ENCODE measurements at regions not wholly inside any gene's neighbourhood (a gene's known extent, or its start where the extent isn't known, plus 50 kb on each side); places are given as distances from the start of the nearest gene placed in this dataset.

GRCh38 chr9:108554831-108555230 lies 301.0 kb downstream of the ACTL7B start:
- no peaks in the 10 kb centered on the region for H3K36me3 ChIP-seq
- DNase-seq (ENCODE audit: low read depth in 1 of 2, low spot score in 2 of 2) = no peak
- no peak overlapping the region for H3K4me3 ChIP-seq
- no peaks in the 10 kb centered on the region for H3K27me3 ChIP-seq (replicated peaks)
- H3K27ac ChIP-seq = no peak overlapping the region
- H3K9me3 ChIP-seq (replicated peaks) = no peaks in the 10 kb centered on the region
- H3K4me1 ChIP-seq (replicated peaks) = peaks cover 9% of the 10 kb centered on the region

DNA sequence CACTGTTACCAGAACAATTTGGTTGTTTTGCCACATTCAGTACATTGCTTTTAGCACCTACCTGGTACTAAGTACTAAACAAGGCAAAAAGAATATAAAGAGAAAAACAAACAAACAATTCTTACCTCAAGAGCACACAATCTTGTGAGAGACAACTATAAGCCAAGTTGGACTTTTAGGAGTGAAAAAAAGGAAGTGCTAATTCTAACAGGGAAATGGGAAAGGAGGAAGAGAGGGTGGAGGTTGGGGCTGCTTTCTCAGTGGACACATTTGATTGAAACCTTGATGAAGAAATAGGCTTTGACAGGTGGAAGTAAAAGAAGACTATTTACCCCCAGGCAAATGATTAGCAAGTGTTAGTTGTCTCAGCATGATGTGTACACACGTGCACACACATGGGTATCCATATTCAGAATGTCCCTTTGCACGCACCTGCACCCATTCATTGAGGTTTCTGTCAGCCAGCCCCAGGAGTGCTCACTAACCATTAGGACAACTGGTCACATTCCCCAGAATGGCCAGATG lies 302.6 kb downstream of the ACTL7B start:
- Histone ChIP-seq H3K4me1 (replicated peaks) (peaks cover 9% of the 10 kb centered on the region), H3K27me3 (replicated peaks) (no peaks in the 10 kb centered on the region), H3K36me3 (no peaks in the 10 kb centered on the region), H3K27ac (no peak overlapping the region), H3K4me3 (no peak overlapping the region), H3K9me3 (replicated peaks) (no peaks in the 10 kb centered on the region)
- no peak for DNase-seq (ENCODE audit: low read depth in 1 of 2, low spot score in 2 of 2)

GRCh38 chr9:108552459-108553040 lies 303.2 kb downstream of the ACTL7B start:
- H3K4me1 ChIP-seq (replicated peaks) = peaks cover 9% of the 10 kb centered on the region
- H3K27ac ChIP-seq = no peak overlapping the region
- no peak for DNase-seq (ENCODE audit: low read depth in 1 of 2, low spot score in 2 of 2)
- H3K4me3 ChIP-seq = no peak overlapping the region
- no peaks in the 10 kb centered on the region for H3K9me3 ChIP-seq (replicated peaks)
- no peaks in the 10 kb centered on the region for H3K36me3 ChIP-seq
- H3K27me3 ChIP-seq (replicated peaks) = no peaks in the 10 kb centered on the region

GRCh38 chr9:108551030-108551841 lies 304.6 kb downstream of the ACTL7B start:
- no peak overlapping the region for H3K27ac ChIP-seq
- H3K4me3 ChIP-seq = no peak overlapping the region
- H3K27me3 ChIP-seq (replicated peaks) = no peaks in the 10 kb centered on the region
- no peaks in the 10 kb centered on the region for H3K36me3 ChIP-seq
- H3K9me3 ChIP-seq (replicated peaks) = no peaks in the 10 kb centered on the region
- H3K4me1 ChIP-seq (replicated peaks) = peaks cover 9% of the 10 kb centered on the region
- DNase-seq (ENCODE audit: low read depth in 1 of 2, low spot score in 2 of 2) = peak in 1 of 2 experiments; percentile 11

DNA sequence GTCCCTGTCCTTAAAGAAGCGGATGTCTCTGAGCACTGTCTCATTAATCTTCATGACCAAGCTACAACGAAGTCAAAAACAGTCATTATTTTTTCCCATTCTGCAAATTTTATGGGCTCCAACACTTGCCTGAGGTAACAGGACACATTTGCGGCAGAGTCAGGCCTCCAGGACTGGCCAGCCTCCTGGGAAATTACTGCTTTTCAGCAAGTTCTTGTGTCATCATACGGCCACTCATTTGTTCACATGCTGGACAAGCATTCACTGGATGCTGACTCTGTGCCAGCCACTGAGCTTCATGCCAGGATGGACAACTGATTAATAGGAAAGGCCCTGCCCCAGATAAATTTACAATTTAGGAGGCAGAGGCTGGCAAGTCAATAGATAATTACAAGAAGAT lies 305.7 kb downstream of the ACTL7B start:
- Histone ChIP-seq H3K27ac (no peak overlapping the region), H3K4me1 (replicated peaks) (peaks cover 9% of the 10 kb centered on the region), H3K27me3 (replicated peaks) (no peaks in the 10 kb centered on the region), H3K9me3 (replicated peaks) (no peaks in the 10 kb centered on the region), H3K36me3 (no peaks in the 10 kb centered on the region), H3K4me3 (no peak overlapping the region)
- DNase-seq (ENCODE audit: low read depth in 1 of 2, low spot score in 2 of 2) = no peak

- peaks cover 9% of the 10 kb centered on the region for H3K4me1 ChIP-seq (replicated peaks)
- no peak for DNase-seq (ENCODE audit: low read depth in 1 of 2, low spot score in 2 of 2)
- no peaks in the 10 kb centered on the region for H3K27me3 ChIP-seq (replicated peaks)
- no peak overlapping the region for H3K27ac ChIP-seq
- H3K9me3 ChIP-seq (replicated peaks) = no peaks in the 10 kb centered on the region
- no peaks in the 10 kb centered on the region for H3K36me3 ChIP-seq
- H3K4me3 ChIP-seq = no peak overlapping the region
Measured at GRCh38 chr9:108549184-108549583, 306.6 kb downstream of the ACTL7B start.

DNA sequence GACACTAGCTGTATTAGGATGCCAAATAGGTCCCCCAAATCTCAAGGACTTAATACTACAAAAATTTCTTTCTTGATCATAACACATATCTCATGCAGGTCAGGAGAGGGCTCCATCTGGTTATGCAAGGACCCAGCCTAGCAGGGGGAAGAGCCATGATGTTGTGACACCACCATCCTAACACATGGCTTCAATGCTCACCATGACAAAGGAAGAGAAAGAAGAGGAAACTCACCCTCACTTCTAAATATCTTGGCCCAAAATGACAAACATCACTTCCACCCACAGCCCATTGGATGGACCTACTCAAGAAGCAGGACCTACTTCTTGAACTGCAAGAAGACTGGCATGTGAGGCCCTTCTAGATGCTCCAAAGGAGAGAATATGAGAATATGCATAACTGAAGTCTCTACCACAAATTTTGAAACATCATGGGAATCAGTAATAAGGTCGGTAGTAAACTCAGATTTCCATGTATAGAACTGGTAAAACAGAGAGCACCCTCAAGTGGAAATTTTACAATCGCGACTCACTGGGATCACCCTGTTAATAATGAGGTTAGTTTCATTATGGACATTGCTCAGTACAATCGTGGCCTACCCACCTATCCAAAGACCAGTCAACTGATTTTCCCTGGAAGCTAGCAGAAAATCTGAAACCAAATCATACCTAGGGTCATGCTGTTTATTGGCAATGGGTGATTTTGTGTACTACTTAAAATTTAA lies 308.2 kb downstream of the ACTL7B start:
- no peak for DNase-seq (ENCODE audit: low read depth in 1 of 2, low spot score in 2 of 2)
- H3K27ac ChIP-seq = no peak overlapping the region
- H3K9me3 ChIP-seq (replicated peaks) = no peaks in the 10 kb centered on the region
- no peaks in the 10 kb centered on the region for H3K27me3 ChIP-seq (replicated peaks)
- H3K36me3 ChIP-seq = no peaks in the 10 kb centered on the region
- H3K4me3 ChIP-seq = no peak overlapping the region
- peaks cover 19% of the 10 kb centered on the region for H3K4me1 ChIP-seq (replicated peaks)

GRCh38 chr9:108546215-108546614 lies 309.6 kb downstream of the ACTL7B start:
- Histone ChIP-seq H3K4me3 (no peak overlapping the region), H3K4me1 (replicated peaks) (peaks cover 14% of the 10 kb centered on the region), H3K27me3 (replicated peaks) (no peaks in the 10 kb centered on the region), H3K27ac (no peak overlapping the region), H3K36me3 (no peaks in the 10 kb centered on the region), H3K9me3 (replicated peaks) (no peaks in the 10 kb centered on the region)
- no peak for DNase-seq (ENCODE audit: low read depth in 1 of 2, low spot score in 2 of 2)

GRCh38 chr9:108545436-108545835 lies 310.4 kb downstream of the ACTL7B start:
- Histone ChIP-seq H3K4me1 (replicated peaks) (peaks cover 10% of the 10 kb centered on the region), H3K36me3 (no peaks in the 10 kb centered on the region), H3K27ac (no peak overlapping the region), H3K9me3 (replicated peaks) (no peaks in the 10 kb centered on the region), H3K4me3 (no peak overlapping the region), H3K27me3 (replicated peaks) (no peaks in the 10 kb centered on the region)
- DNase-seq (ENCODE audit: low read depth in 1 of 2, low spot score in 2 of 2) = no peak

- H3K27ac ChIP-seq = no peak overlapping the region
- H3K9me3 ChIP-seq (replicated peaks) = no peaks in the 10 kb centered on the region
- no peak for DNase-seq (ENCODE audit: low read depth in 1 of 2, low spot score in 2 of 2)
Measured at GRCh38 chr9:108544866-108545265, 310.9 kb downstream of the ACTL7B start.

DNA sequence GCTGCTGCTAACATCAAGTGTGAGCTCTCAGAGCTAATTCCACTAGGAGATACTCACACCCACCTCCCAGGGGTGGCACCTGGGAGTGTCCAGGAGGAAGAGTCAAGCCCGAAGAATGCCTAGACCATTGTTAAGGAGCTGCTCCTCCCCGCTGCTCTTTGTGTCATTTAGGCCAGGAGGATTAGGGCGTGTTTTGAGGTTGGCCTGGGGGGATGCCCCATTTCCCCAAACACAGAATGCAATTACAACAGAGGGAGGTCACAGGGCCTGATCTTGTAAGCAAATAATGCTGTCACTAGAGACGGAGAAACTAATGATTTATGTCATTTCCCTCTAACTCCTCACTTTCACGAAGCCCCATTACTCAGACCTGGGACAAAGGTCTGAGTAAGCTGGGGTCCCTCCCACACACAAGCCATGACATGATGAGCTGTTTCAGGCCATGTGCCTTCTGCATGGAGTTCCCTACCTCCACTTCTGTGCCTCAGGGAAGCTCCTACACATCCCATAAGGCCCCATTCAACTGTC lies 312.5 kb downstream of the ACTL7B start:
- Histone ChIP-seq H3K9me3 (replicated peaks) (no peaks in the 10 kb centered on the region), H3K36me3 (no peaks in the 10 kb centered on the region), H3K4me3 (no peak overlapping the region), H3K27ac (no peak overlapping the region), H3K4me1 (replicated peaks) (peaks cover 10% of the 10 kb centered on the region), H3K27me3 (replicated peaks) (no peaks in the 10 kb centered on the region)
- peak; percentile 47 to 60 for DNase-seq (ENCODE audit: low read depth in 1 of 2, low spot score in 2 of 2)

More at GRCh38 chr9:108544866-108545265, 310.9 kb downstream of the ACTL7B start:
- no peaks in the 10 kb centered on the region for H3K36me3 ChIP-seq
- no peak overlapping the region for H3K4me3 ChIP-seq
- H3K4me1 ChIP-seq (replicated peaks) = peaks cover 10% of the 10 kb centered on the region
- H3K27me3 ChIP-seq (replicated peaks) = no peaks in the 10 kb centered on the region

- Histone ChIP-seq H3K4me1 (replicated peaks) (peaks cover 25% of the 10 kb centered on the region), H3K4me3 (no peak overlapping the region), H3K27me3 (replicated peaks) (no peaks in the 10 kb centered on the region), H3K36me3 (no peaks in the 10 kb centered on the region), H3K27ac (no peak overlapping the region), H3K9me3 (replicated peaks) (no peaks in the 10 kb centered on the region; the same call in 1 of the 2 replicates)
- no peak for DNase-seq (ENCODE audit: low read depth in 1 of 2, low spot score in 2 of 2)
Measured at GRCh38 chr9:108537756-108538155, 318.0 kb downstream of the ACTL7B start.

GRCh38 chr9:108536836-108537601 lies 318.8 kb downstream of the ACTL7B start:
- DNase-seq (ENCODE audit: low read depth in 1 of 2, low spot score in 2 of 2) = no peak
- no peaks in the 10 kb centered on the region for H3K36me3 ChIP-seq

More at GRCh38 chr9:108536836-108537601, 318.8 kb downstream of the ACTL7B start:
- H3K4me1 ChIP-seq (replicated peaks) = peaks cover 25% of the 10 kb centered on the region
- H3K9me3 ChIP-seq (replicated peaks) = no peaks in the 10 kb centered on the region; the same call in 1 of the 2 replicates
- no peaks in the 10 kb centered on the region for H3K27me3 ChIP-seq (replicated peaks)
- H3K4me3 ChIP-seq = no peak overlapping the region
- H3K27ac ChIP-seq = no peak overlapping the region
